GM18519 (cell line): ENCODE measurements at regions not wholly inside any gene's neighbourhood (a gene's known extent, or its start where the extent isn't known, plus 50 kb on each side); places are given as distances from the start of the nearest gene placed in this dataset.

Experiments used
- ATAC-seq: cut with Tn5 transposase; IDR thresholded peaks from one replicate; pipeline ENCODE4 v1.9.1; 2021; ENCODE audit warnings: mild to moderate bottlenecking, moderate library complexity; ENCODE audit not compliant: unreplicated experiment, low FRiP score

DNA sequence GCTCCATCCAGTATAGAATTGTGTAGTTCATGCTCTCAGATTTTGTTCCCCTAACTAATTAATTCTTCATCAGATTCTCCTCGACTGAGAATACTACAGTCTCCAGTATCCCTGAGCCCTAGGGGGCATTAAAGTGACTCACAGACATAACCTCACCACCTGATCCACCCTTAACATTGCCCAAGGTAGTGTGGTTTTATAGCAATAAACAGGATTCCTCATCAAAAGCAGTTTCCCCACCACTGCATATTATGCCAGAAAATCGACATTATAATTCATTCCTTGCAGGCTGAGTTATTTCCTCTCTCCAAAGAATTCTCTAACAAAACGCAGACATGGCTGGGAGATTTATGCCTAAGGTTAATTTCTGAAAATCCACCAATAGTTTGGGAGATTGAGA is 1402.5 kb upstream of the CELF2 start:
- no peak for ATAC-seq

DNA sequence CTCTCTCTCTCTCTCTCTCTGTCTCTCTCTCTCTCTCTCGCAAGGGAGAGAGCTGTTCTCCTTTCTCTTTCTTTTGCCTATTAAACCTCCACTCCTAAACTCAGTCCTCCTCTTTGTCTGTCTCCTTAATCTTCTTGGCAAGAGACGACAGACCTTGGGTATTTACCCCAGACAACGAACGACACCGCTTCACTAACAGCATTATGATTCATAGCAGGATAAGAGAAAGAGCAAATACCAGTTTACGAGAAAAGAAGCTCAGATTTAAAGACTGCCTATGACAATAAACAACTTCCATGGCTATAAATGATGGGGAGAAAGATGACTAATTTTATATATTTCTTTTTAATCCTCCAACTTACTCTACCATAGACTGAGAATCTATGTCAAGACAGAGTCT is 1396.5 kb upstream of the CELF2 start:
- no peak for ATAC-seq

DNA sequence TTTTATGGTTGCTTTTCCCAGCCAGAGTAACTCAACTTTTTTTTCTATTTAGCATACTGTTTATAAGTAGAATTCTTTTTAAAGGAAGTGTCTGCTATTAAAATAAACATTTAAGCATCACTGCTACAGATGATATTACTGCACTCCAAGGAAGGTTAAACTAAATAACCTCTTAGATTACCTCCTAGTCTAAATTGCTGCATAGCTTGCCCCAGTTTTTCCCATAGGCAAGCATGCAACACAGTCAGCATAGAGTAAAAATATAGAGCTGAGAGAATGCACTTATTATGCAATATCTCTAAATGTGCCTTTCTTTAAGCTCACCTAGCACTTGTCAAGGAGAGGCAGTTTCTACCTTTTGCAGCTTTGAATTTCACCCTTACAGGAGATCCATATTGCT is 1392.4 kb upstream of the CELF2 start:
- ATAC-seq, result no peak

DNA sequence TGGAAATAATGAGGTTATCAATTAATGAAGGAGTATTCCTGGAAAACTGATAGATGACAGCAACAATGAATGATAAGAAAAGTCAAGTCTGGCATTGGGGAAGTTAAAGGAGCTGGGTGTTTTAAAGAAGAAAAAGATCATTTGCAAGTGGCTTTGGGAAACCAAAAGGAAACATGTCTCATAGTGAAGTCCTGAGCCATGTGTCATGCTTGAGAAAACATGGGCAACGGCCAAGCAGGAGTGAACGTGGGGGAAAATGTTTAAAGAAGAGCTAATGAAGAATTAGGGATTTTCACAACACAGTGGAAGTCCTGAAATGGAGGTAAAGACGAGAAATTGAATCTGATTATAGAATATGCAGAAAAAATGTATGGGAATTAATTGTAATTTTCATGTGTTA is 1383.2 kb upstream of the CELF2 start:
- ATAC-seq, result no peak

DNA sequence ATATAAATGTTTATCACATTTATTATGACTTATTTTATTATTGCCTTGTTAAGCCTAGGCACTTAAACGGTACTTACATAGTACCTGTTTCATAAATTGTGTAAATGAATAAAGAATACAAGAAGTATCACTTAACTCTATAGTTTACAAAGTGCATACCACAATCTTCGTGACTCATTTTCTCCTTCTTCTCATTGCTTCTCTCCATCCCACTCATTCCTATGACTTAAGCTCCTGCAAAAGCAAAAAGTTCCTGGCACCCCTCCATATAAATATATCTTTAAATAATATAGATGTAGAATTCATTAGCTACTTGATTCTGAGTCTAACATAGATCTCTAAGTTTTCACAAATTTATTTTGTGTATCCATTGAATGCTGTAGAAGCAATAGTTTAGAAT is 1382.0 kb upstream of the CELF2 start:
- ATAC-seq, result no peak

DNA sequence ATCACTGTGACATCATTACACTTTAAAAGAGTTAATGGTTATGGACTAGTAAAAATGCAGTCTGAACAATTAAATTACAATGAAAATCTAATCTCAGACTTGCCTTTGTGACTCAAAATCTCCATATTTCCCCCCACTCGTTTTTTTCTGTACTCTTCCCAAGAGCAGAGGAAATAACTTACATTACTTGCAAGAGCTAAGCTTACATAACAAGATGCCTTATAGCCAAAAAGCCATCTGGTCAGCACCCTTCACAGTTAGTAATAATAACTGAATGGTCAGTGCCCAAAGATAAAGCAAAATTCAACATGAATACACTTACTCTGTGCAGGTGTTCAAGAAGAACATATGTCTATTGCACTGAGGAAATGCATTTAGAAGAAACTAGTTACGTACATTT is 1381.5 kb upstream of the CELF2 start:
- ATAC-seq, result no peak

DNA sequence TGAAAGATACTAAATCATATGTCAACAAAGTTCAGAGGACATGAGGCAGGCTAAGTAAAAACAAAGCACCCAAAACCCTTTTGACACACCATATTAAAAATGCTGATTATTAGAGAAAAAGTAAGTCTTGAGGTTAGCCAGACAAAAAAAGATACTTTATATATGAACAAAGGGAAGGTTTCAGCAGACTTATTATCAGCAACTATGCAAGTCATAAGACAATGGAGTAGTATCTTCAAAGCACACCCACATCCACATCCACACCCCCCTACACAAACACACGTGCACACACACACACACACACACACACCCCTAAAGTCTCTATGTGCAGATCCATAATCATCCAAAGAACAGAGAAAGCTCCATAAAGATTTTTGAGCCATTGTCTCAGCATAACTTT is 1373.9 kb upstream of the CELF2 start:
- ATAC-seq, result no peak

DNA sequence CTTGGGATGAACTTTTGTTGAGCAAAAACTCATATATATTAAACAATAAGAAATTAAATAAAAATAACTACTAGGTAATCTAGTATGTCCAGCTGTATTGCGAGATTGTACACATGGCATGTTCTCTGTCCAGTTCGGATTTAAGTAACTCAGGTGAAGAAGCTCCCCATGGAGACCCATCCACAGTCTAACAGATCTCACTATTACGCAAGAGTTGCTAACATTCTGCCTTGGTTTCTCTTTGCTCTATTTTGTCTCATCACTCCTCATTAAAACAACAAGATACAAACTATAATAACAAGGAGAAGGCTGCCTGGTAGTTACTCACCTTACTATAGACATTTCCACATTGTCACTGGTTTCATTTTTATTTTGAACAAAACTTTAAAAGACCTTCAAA is 1372.3 kb upstream of the CELF2 start:
- ATAC-seq, result no peak

DNA sequence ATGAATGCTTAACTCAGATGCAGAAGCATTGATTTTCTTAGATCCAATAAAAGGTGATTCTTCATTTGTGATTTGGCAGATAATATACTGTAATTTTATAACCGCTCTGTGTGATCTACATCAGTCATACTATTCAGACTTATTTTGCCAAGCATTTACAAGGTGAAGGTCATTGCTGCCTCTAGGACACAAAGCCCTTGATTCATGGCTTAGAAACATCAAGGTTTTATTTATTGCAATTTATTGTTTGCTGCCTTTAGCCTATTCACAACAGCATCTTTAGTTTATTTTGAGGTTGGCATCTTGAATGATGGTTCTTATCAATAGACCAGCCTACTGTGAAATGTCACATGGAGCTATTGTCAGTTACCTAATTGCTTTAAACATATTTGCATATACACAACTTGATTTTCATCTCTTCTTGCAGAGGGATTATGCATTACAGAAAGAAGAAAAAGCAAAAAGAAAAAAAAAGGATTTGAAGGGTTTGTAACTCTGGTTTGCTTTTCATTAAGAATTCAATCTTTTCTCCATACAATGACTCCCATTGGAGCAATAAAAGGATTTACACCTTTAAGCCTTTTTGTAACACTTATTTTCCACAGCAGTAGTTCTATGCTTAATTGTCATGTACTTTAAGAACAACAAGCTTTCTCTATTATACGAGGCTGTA is 1371.6 kb upstream of the CELF2 start:
- no peak for ATAC-seq

DNA sequence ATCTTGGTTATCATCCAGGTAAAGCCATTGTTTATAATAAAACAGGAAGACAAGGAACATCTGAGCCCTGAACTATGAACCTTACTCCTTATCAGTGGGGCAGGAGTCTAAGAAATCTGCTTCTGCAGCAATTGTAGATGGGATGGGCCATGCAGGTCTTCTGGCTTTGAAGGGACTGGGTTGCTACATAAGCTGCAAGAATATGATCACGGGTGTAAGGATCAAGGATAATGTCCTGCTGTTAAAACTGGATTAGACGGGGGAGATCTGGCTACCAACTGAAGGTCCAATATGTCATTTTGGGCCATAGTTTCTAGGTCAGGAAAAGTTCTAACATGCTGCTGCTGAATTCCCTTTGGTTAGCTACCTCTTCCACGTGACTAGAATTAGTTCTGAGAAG is 1363.4 kb upstream of the CELF2 start:
- no peak for ATAC-seq

DNA sequence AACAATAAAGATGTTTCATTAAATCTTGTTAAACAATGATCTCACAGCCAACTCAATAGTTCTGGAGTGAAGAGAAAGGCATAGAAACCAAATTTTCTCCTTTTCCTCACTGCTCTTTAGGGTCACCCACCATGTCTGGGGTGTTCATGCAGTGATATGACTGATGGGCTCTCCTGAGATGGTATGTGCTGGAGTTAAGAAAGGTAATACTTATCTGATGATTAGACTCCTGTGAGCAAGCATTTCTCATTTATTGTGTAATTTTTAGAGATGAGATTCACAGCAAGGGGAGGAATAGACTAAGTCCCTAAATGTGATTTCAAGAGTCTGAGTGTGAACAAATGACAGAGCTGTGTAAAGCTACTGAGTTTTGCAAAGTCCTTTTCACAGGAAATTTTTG is 1361.3 kb upstream of the CELF2 start:
- no peak for ATAC-seq

DNA sequence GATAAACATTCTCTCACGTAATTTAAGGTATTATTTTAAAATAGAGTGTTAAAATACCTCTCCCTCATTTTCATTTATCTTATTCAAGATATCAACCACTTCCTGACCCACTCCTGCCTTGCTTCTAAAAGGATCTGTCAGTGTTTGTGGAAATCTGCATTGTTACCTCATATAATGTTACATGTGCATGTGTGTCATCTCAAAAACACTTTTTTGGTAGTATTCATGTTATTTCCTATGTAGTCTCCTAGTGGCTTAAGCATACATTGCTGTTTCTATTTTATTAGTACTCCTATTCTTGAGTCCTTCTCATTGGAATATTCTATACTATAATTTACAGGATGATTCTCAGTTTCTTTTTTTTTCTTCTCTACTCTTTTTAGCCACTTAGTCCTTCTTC is 1360.7 kb upstream of the CELF2 start:
- no peak for ATAC-seq

DNA sequence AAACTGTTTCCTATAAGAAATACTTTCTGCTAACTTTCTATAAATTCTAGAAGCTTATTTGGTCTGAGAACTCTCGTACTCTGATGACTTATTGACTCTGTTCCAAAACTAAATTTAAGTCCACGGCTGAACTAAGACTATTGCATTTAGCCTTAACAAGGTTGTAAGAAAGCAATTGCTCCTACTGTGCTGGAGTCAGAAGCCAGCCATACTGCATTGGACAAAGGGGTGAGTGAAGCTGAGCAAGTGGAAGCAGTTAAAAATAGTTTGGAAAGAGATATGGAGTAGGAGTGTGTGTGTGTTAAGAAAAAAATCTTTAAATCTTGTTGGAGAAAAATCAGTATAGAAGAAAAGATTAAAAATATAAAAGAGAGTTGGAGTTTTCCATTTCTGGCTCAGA is 1360.1 kb upstream of the CELF2 start:
- no peak for ATAC-seq

DNA sequence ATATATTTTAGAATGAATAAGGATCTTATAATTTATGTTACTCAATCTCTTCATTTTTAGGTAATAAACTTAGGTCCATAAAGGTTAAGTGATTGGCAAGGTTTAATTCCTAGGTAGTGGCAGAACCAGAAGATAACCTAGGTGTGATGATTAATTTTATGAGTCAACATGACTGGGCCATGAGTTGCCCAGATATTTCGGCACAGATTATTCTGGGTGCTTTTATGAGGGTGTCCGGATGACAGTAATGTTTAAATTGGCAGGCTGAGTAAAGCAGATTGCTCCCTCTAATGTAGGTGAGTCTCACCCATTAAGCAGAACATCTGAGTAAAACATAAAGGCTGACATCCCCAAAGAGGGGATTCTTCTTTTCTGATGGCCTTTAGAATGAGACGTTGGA is 1349.3 kb upstream of the CELF2 start:
- ATAC-seq, result no peak

DNA sequence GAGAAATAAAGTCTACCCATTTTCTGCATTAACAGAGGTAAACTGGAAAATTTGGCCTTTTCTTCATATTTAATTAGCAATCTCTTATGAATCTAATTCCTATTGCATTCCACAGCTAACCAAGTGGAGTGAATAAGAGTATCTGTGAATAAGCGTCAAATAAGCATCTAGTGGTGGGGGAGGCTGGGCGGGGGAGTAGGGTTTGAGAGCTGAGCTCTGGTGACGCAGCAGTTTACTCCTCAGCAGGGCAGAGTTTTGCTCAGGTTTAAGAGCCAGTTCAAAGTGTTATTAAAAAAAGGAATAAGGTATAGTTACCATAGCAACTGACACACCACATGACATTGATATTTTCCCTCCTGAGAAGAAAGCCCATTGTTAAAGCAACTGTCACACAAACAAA is 1346.8 kb upstream of the CELF2 start:
- no peak for ATAC-seq

DNA sequence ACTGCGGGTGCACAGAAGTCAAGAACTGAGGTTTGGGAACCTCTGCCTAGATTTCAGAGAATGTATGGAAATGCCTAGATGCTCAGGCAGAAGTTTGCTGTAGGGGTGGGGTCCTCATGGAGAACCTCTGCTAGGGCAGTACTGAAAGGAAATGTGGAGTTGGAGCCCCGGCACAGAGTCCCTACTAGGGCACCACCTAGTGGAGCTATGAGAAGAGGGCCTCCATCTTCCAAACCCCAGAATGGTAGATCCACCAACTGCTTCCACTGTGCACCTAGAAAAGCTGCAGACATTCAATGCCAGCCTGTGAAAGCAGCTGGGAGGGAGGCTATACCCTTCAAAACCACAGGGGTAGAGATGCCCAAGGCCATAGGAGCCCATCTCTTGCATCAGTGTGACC is 1336.0 kb upstream of the CELF2 start:
- ATAC-seq, result no peak

DNA sequence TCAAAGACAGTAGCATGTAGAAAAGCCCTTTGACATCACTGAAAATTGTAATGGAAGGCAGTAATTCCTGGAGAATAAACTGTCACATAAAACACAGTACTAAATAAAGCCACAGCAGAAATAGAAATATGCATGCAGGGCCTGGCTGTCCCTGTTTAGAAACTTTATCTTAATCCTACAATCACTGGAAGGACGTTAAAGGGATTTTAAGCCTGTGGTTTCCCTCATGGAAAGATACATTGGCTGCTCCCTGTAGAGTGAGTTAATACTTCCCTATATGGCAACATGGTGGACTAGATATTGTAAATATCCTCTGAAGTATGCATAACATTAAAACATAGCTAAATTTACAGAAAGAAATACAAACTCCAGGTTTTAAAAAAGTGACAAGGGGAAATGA is 1334.9 kb upstream of the CELF2 start:
- ATAC-seq, result no peak

DNA sequence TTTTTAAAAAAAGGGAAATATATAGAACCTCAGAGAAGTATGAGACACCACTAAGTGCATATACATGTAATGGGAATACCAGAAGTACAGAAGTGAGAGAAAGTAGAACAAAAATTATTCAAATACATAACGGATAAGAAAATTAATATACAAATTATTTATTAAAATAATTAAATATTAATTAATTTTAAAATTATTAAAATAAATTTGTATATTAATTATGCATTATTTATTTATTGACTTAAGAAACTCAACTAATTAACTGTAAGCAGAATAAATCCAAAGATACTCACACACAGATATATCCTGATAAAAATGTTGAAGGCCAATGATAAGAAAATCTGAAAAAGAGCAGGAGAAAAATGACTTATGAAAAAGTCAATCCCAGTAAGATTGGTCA is 1333.5 kb upstream of the CELF2 start:
- no peak for ATAC-seq

DNA sequence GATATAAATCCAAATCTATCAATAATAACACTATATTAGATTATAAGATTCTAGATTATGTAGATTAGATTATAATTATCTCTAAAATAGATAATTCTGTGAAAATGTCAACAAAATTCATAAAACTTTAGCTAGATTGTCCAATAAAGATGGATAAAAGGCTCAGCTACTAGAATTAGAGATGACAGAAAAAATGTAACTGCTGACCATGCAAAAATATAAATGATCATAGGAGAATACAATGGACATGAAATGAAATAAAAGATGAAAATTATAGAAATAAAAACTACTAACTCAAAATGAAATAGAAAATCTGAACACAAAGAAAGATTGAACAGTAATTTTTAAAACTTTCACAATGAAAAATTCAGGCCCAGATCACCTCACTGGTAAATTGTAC is 1332.1 kb upstream of the CELF2 start:
- no peak for ATAC-seq

DNA sequence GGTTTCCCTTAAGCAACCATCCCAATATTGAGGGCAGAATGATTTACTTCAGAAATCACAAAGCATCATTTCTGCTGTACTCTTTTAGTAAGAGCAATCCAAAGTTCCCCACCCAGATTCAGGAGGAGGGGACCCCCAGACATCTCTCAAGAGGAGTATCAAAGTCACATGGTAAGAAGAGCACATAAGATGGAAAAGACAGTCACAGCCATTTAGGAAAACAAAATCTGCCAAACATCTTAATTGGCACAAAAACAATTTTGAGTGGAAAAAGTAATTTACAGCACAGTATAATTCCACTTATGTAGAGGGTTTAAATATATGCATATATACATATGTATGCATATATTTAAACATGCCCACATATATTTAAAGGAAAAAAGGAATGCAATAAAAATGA is 1329.0 kb upstream of the CELF2 start:
- ATAC-seq, result no peak

DNA sequence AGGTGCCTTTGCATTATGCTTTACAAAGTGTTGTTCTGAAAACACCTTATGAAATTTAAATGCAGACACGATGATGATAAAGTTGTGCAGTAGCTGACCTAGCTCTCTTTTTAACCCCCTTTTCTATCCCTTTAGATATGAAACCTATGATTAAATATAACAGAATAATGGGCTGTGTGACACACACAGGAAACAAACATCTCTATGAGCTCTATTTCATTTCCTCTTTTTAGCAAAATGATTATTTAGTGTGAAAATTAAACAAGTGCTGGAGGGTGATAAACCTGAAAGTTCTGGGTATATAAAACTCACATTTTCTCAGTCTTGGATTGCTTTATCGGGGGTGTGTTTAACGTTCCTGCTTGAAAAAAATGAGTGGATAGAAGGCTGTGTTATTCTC is 1310.5 kb upstream of the CELF2 start:
- no peak for ATAC-seq

DNA sequence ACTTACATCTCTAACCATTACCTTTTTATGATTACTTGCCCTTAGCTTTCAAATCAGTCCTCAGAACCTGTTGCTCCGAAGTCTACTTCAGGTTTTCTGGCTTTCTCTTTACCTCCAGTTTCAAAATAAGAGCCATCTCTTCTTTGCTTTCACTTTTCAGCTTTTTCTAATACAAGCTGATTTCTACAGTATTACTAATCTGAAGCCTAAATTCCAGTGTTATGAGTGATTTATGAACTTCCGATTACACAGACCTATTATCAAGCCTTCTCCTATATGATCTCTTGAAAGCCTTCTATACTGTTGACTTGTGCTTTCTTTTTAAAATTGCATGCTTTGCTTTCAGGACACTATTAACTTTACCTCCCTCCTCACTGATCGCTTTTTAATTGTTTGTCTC is 1307.8 kb upstream of the CELF2 start:
- no peak for ATAC-seq

DNA sequence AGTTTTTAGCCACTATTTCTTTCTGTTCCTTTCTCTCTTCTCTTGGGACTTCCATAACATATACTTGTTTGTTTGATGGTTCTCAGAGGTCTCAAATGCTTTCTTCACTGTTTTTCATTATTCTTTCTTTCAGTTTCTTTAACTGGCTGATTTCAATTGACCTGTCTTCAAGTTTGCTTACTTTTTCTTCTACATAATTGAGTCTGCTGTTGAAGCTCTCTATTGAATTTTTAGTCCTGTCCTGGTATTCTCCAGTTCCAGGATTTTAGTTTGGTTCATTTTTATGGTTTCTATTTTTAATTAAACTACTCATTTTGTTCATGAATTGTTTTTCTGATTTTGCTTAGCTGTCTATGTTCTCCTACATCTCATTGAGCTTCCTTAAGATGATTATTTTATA is 1305.3 kb upstream of the CELF2 start:
- no peak for ATAC-seq
